Transverse colon (tissue), 4 donors: ENCODE measurements at regions not wholly inside any gene's neighbourhood (a gene's known extent, or its start where the extent isn't known, plus 50 kb on each side); places are given as distances from the start of the nearest gene placed in this dataset.

Experiments used
- DNase-seq: peaks from one replicate; pipeline ENCODE4 v3.0.0-alpha.2; 2019
- H3K27ac ChIP-seq, 4 donors: fragments of 200-600 bp; sonication (generic); 2 replicates each; pipeline ENCODE4 v1.5.1; 2016 to 2018; ENCODE audit warnings: inconsistent platforms in 4 of 4
- H3K27me3 ChIP-seq: fragments of 200-600 bp; sonication (generic); 2 replicates; pipeline ENCODE4 v1.5.1; 2017; ENCODE audit warnings: inconsistent platforms
- H3K36me3 ChIP-seq, 4 donors: fragments of 200-600 bp; sonication (generic); 2 replicates each; pipeline ENCODE4 v1.5.1; 2017 to 2019; ENCODE audit warnings: inconsistent platforms in 4 of 4
- H3K4me1 ChIP-seq, 4 donors: fragments of 200-600 bp; sonication (generic); 2 replicates each; pipeline ENCODE4 v1.5.1; 2017 to 2020; ENCODE audit warnings: inconsistent platforms in 4 of 4
- H3K4me3 ChIP-seq, 4 donors: fragments of 200-600 bp; sonication (generic); 1 replicate in 1 of 4; 2 replicates in 3 of 4; pipeline versions ENCODE4 v1.5.1 to v1.6.1; 2017 to 2019; ENCODE audit warnings: inconsistent platforms in 4 of 4
- H3K9me3 ChIP-seq, 2 donors: fragments of 200-600 bp; sonication (generic); 2 replicates each; pipeline ENCODE4 v1.5.1; 2017 to 2019; ENCODE audit warnings: inconsistent platforms in 2 of 2
- EP300 ChIP-seq: sonication (generic); formaldehyde crosslinking; IDR thresholded peaks from one replicate; pipeline ENCODE4 v1.6.1; 2017; ENCODE audit warnings: antibody characterized with exemption, low read depth
- POLR2A ChIP-seq: fragments of 450-650 bp; IDR thresholded peaks from one replicate; pipeline ENCODE4 v1.6.1; 2016; ENCODE audit warnings: antibody characterized with exemption, mild to moderate bottlenecking, moderate library complexity
- POLR2AphosphoS5 ChIP-seq, 3 donors: sonication (generic); formaldehyde crosslinking; IDR thresholded peaks; one replicate each; pipeline ENCODE4 v1.6.1; 2016; ENCODE audit warnings: antibody characterized with exemption in 3 of 3
- WGBS, 2 donors: methylation state at CpG; one replicate each; pipeline ENCODE4 v1.1.5; 2018; ENCODE audit warnings: low coverage in 1 of 2; 5-methylcytosine and 5-hydroxymethylcytosine counted together
- in situ Hi-C, 4 donors: fragments of 200-750 bp; cut with MboI; loops; one replicate each; pipeline versions ENCODE4 v1.15.0 to v1.15.1; 2017; ENCODE audit warnings: low sequenced_read_pairs in 3 of 4, low pct_ligation_motif_present in 1 of 4, low pct_unique_long_range_greater_than_20kb in 1 of 4
- intact Hi-C: fragments of 100-400 bp; cut with DNase I; formaldehyde crosslinking; loops from one replicate; pipeline ENCODE4 v1.15.1; 2023; ENCODE audit warnings: low total_unique reads
- TF ChIP-seq, protein P1 (sequence below), 5 experiments: fragments of 200-600 bp in 3 of 5; fragments of 450-650 bp in 2 of 5; sonication (generic) in 3 of 5; IDR thresholded peaks; 1 replicate in 2 of 5; 2 replicates in 3 of 5; pipeline ENCODE4 v1.5.1; 2016 to 2017; ENCODE audit warnings: antibody characterized with exemption in 5 of 5, inconsistent platforms in 3 of 5, mild to moderate bottlenecking in 2 of 5, moderate library complexity in 1 of 5

DNA sequence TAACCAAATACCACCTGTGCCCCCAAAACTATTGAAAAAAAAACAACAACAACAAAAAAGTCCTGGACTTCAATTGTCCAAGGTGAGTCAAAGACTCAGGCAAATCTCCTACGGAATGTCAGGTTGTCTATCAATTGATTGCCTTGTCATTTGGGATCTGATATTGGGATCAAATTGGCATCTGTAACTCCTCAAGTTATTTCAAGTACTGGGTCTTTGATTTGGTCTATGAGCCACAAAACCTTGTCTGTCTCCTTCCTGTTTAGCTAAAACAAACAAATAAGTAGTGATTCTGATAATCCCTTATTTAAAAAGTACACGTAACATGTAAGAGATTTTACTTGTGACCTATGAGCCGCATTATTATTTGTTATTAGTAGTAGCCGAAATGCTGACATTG lies 231.6 kb upstream of the ZNF217 start:
- Histone ChIP-seq H3K9me3 (no peaks in the 10 kb centered on the region), H3K27me3 (no peaks in the 10 kb centered on the region), H3K36me3 (no peaks in the 10 kb centered on the region), H3K4me1 (peaks cover 6 to 39% (median 24%) of the 10 kb centered on the region in 4 donors), H3K27ac (no peak overlapping the region), H3K4me3 (no peak overlapping the region)
- no peak for TF ChIP-seq EP300
- TF ChIP-seq, protein P1, sequence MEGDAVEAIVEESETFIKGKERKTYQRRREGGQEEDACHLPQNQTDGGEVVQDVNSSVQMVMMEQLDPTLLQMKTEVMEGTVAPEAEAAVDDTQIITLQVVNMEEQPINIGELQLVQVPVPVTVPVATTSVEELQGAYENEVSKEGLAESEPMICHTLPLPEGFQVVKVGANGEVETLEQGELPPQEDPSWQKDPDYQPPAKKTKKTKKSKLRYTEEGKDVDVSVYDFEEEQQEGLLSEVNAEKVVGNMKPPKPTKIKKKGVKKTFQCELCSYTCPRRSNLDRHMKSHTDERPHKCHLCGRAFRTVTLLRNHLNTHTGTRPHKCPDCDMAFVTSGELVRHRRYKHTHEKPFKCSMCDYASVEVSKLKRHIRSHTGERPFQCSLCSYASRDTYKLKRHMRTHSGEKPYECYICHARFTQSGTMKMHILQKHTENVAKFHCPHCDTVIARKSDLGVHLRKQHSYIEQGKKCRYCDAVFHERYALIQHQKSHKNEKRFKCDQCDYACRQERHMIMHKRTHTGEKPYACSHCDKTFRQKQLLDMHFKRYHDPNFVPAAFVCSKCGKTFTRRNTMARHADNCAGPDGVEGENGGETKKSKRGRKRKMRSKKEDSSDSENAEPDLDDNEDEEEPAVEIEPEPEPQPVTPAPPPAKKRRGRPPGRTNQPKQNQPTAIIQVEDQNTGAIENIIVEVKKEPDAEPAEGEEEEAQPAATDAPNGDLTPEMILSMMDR (IDR thresholded peaks at IDR 0.05): no peak
- TF ChIP-seq POLR2AphosphoS5 (IDR thresholded peaks at IDR 0.05): no peak
- TF ChIP-seq POLR2A: no peak
- intact Hi-C loops (no loop called here), in situ Hi-C loops (loop anchor here in 1 of 4 donors (25.0 kb wide), 1 partner anchor 238 kb away; the partner anchor contains the start of gene ZNF217)
- no peak for DNase-seq
- 78 to 83% methylated on average over 4 of the region's 4 CpGs for WGBS, 2 donors

DNA sequence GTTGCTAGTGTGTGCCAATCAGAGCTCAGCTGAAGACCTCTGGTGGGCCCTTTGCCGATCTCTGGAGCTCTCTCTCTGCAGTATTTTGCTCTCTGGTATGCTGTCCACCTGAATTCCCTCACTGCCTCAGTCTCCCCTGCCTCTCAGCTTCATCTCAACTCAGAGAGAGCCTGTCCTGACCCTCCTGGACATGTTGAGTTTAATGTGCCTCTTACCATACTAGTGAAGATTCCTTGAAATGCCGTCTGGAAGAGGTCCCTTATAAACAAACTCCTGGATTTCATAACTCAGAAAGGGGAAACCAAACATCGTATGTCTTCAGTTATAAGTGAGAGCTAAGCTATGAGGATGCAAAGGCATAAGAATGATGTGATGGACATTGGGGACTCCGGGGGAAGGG lies 231.1 kb upstream of the ZNF217 start:
- WGBS, 2 donors: 51 to 75% methylated on average over 3 to 4 of the region's 4 CpGs
- no peak for TF ChIP-seq POLR2A
- no peak for TF ChIP-seq POLR2AphosphoS5 (IDR thresholded peaks at IDR 0.05)
- TF ChIP-seq, protein P1 (IDR thresholded peaks at IDR 0.05): no peak
- no peak for TF ChIP-seq EP300
- Histone ChIP-seq H3K4me1 (peaks cover 6 to 34% (median 20%) of the 10 kb centered on the region in 4 donors), H3K4me3 (no peak overlapping the region), H3K36me3 (no peaks in the 10 kb centered on the region), H3K9me3 (no peaks in the 10 kb centered on the region), H3K27ac (peak overlapping the region in 1 of 4 donors; percentile 12), H3K27me3 (no peaks in the 10 kb centered on the region)
- DNase-seq: no peak
- in situ Hi-C loops (loop anchor here in 1 of 4 donors (25.0 kb wide), 1 partner anchor 237 kb away; the partner anchor contains the start of gene ZNF217), intact Hi-C loops (no loop called here)

DNA sequence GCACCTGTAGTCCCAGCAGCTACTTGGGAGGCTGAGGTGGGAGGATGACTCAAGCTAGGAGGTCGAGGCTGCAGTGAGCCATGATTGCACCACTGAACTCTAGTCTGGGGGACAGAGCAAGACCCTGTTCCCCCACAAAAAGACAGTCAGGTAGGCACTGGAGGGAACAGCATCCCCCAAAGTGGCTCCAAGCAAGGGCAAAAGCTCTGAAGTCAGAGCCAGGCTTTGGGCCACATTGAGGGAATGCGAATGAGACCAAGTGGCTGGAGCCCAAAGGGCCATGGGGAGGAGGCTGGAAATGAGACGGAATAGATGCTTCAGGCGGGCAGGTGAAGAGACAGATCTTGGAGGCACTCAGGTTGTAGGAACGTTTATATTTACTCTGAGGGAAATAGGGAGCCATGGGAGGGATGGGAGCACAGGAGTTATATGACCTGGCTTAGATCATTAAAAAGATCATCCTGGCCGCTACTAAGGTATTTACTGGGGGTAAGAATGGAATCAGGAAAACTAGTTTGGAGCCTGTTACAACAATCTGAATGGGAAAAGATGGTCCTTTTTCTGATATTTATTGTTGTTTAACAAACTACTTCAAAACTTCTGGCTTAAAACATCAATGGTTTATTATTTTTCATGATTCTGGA lies 229.6 kb upstream of the ZNF217 start:
- DNase-seq: no peak
- intact Hi-C loops: no loop called here
- no peaks in the 10 kb centered on the region for H3K27me3 ChIP-seq
- H3K4me3 ChIP-seq: no peak overlapping the region
- no peak overlapping the region for H3K27ac ChIP-seq
- in situ Hi-C loops: no loop called here
- TF ChIP-seq POLR2A (no peak), POLR2AphosphoS5 (IDR thresholded peaks at IDR 0.05) (no peak), EP300 (no peak)
- TF ChIP-seq, protein P1 (IDR thresholded peaks at IDR 0.05): no peak
- 89 to 100% methylated on average over 1 to 6 of the region's 6 CpGs for WGBS, 2 donors
- H3K4me1 ChIP-seq: peaks cover 0 to 18% (median 6%) of the 10 kb centered on the region in 4 donors
- H3K36me3 ChIP-seq: no peaks in the 10 kb centered on the region
- peaks cover 4 to 6% of the 10 kb centered on the region in 2 donors for H3K9me3 ChIP-seq

DNA sequence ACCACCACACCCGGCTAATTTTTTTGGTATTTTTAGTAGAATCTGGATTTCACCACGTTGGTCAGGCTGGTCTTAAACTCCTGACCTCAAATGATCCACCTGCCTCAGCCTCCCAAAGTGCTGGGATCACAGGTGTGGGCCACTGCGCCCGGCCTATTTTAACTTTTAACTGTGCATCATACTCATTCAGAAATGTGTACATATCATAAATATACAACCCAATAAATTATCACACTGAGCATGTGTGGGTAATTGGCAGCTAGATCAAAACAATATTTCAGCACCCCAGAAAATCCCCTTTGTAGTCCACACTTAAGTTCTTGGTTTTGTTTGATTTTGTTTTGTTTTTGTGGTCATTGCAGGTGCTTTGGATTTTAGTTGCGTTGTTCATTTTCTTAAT lies 228.9 kb upstream of the ZNF217 start:
- Histone ChIP-seq H3K36me3 (no peaks in the 10 kb centered on the region), H3K9me3 (peaks cover 4 to 6% of the 10 kb centered on the region in 2 donors), H3K4me1 (peaks cover 0 to 11% (median 5%) of the 10 kb centered on the region in 4 donors), H3K27me3 (no peaks in the 10 kb centered on the region), H3K4me3 (no peak overlapping the region), H3K27ac (no peak overlapping the region)
- intact Hi-C loops: no loop called here
- TF ChIP-seq EP300: no peak
- TF ChIP-seq POLR2A: no peak
- no peak for TF ChIP-seq POLR2AphosphoS5 (IDR thresholded peaks at IDR 0.05)
- TF ChIP-seq, protein P1 (IDR thresholded peaks at IDR 0.05): no peak
- in situ Hi-C loops: no loop called here
- DNase-seq: no peak
- 90 to 91% methylated on average over 5 of the region's 5 CpGs for WGBS, 2 donors
